Stimulated activated CD4-positive, alpha-beta T cell treated with anti-CD3 and anti-CD28 coated beads, Interleukin-2, amount 100 ng/mL, for 24 hours (primary cell): ENCODE measurements at regions not wholly inside any gene's neighbourhood (a gene's known extent, or its start where the extent isn't known, plus 50 kb on each side); places are given as distances from the start of the nearest gene placed in this dataset.

ENCODE experiments used
- DNase-seq, 2 donors: peaks; one replicate each; pipeline ENCODE4 v3.0.0-alpha.2; 2020

DNA sequence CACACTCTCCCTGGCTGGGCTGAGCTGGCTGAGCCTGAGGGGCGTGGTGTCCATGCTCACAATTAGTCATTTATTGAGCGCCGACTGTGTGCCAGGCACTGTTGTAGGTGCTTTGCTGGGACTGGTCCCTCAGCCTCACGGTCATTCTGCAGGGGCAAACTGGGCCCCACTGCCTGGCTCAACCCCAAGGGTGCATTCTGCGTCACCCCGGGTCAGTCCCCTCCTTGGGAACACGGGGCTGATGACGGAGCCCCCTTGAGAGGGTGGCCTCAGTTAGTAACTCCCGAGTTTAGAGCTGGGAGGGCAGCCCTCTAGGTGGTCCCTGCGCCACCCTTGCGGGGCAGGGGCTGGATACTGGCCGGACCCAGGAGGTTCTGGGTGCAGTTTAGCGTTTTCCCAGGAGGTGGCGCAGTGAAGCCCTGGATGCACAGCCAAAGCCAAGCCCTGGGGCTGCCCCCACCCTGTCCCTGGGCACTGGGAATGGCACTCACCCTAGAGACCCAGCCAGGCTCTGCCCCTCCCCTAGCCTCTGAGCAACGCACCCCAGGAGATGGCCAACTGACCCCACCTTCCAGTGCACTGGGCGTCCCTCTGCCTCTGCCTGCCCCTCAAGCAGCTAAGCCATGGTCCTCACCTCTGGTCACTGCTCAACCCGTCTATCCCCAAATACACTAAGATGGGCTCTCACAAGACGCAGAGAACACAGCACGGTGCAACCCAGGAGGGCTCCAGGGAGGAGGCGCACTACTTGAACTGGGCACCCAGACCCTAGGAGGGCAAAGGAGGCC is 243.2 kb upstream of the GSE1 start:
- DNase-seq: peak; percentile 66 to 73

GRCh38 chr16:85370543-85370880 is 242.6 kb upstream of the GSE1 start:
- no peak for DNase-seq

GRCh38 chr16:85370881-85371651 is 242.1 kb upstream of the GSE1 start:
- no peak for DNase-seq

GRCh38 chr16:85371948-85372347 is 241.2 kb upstream of the GSE1 start:
- no peak for DNase-seq

GRCh38 chr16:85372627-85373372 is 240.3 kb upstream of the GSE1 start:
- peak in 1 of 2 donors; percentile 42 for DNase-seq

- no peak for DNase-seq
Measured at GRCh38 chr16:85373741-85374570, 239.2 kb upstream of the GSE1 start.

GRCh38 chr16:85374571-85374872 is 238.6 kb upstream of the GSE1 start:
- DNase-seq: no peak

DNA sequence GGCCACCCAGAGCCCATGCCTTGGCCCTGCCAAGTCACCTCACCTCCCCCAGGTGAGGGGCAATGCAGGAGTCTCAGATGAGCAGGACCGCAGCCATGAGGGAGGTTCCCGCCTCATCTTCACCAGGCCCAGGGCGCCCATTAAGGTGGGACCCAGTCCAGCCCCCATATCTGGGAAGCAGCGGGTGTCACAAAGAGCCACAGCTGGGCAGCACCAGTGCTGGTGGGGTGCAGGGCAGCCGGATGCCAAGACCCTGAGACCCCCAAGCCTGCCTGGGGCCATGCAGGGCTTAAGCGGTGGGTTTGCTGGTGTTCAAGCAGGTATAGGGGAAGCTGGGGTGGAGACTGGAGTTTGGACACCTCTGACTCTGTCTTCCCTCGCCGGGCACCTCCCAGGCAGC is 237.8 kb upstream of the GSE1 start:
- no peak for DNase-seq

GRCh38 chr16:85376292-85377095 is 236.6 kb upstream of the GSE1 start:
- DNase-seq: no peak

DNA sequence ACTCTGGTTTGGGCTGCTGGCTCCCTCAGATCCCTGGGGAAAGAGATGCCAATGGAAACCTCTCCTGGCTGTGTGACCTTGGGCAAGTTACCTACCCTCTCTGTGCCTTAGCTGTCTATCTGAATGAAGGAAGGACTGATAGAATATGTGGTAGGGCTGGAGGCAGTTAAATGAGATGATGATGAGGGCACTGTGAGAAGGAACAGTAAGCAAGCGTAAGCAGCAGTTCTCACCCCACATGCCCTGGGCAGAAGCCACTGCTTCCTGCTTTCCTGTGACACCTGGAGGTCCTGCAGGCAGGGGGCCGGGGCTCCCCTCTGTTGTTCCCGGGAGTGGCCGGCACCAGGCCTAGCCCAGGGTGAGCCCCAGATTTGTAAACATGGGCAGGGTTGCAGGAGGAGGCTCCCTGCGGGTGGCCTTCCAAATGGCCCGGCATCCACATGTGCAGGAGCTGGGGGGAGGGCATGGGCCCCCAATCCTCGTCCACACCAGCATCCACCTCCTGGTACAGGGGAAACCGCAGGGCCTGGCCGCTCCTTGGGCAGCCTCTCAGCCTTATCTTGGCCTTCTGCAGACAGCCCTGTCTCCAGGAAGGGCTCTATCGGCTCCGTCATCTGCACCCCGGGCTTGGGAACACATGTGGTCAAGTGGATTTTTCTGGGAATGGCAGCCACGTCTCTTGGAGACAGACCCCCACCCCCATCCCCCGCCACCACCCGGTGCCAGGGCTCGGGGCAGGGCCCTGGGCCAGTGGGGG is 235.6 kb upstream of the GSE1 start:
- no peak for DNase-seq

GRCh38 chr16:85378145-85379040 is 234.7 kb upstream of the GSE1 start:
- DNase-seq: no peak

DNA sequence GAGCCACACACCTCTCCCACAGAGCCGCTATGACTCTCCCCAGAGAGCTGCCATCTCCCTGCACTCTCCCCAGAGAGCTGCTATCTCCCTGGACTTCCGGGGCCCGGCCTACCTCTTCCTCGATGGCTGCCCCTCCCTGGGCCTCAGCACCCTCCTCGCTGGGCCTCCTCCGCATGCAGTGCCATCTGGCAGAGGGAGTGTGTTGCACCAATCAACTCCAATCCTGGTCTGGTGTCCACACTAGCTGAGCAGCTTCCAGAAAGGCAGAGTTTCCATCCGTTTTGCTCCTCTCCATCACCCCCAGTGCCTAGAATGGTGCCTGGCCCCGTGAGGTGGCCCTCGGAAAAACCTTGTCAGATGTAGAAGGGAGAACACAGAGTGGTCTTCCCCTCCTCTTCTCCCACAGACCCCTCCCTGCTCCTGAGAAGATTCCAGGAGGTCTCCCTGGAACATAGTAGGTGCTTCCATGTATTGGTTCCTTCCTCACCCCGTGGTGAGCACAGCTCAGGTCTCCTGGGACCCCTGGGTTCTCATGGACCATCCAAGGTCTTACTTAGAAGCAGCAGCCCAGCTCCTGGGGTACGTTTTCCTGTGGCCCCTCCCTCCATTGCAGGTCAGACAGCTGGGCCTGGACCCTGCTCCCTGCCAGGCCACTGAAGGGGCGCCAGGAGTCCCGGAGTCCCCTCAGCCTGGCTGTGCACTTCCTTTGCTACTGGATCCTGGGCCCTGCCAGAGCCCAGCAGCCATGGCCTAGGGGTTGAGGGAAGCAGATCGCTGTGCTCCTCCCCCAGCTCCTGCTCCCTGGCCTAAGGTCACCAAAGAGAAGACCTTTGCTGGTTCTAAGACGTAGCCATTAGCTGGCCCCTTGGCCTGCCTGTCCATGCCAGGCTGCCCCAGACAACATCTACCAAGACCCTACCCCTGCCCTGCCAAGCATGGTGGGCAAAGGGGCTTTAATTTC is 233.8 kb upstream of the GSE1 start:
- DNase-seq: no peak

GRCh38 chr16:85380002-85380395 is 233.1 kb upstream of the GSE1 start:
- DNase-seq: no peak

DNA sequence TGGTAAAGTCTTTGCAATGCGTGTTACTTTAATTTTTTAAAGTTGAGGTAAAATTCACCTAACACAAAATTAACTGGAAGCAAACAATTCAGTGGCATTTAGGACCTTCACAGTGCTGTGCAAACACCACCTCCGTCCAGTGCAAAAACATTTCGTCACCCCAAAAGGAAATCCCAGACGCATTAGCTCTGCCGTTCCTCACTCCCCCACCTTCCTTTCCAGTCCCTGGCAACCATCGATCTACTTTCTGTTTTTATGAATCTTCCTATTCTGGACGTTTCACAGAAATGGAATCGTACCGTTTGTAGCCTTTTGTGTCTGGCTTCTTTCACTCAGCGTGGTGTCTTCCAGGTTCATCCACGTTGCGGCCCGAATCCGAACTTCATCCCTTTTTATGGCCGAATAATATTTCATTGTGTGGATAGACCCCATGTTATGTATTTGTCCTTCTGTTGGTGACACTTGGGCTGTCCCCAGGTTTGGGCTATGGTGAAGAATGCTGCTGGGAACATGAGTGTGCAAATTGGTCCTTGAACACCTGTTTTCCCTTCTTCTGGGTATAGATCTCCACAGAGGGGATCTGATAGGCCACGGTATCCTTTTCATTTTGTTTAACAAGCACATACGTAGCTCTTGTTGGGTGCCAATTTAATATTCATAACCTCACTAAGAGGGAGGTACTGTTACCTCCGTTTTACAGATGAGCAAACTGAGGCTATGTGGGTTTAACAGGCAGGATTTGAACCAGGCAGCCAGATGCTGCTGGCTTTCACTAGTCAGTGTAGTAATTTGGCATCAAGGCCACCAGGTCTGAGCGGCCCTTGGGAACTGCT is 232.0 kb upstream of the GSE1 start:
- DNase-seq: no peak

GRCh38 chr16:85381738-85382592 is 231.2 kb upstream of the GSE1 start:
- no peak for DNase-seq

- DNase-seq: no peak
Measured at GRCh38 chr16:85382717-85383118, 230.4 kb upstream of the GSE1 start.
